ENCODE measurements at regions not wholly inside any gene's neighbourhood (a gene's known extent, or its start where the extent isn't known, plus 50 kb on each side); places are given as distances from the start of the nearest gene placed in this dataset.

GRCh38 chr13:44807449-44808034 is 181.7 kb downstream of the NUFIP1 start:
- TF ChIP-seq POLR2AphosphoS5 (IDR thresholded peaks at IDR 0.05) (no peak), EP300 (IDR thresholded peaks at IDR 0.05; ENCODE audit: low read depth) (no peak)
